ENCODE measurements at regions not wholly inside any gene's neighbourhood (a gene's known extent, or its start where the extent isn't known, plus 50 kb on each side); places are given as distances from the start of the nearest gene placed in this dataset.
"Not testable (repeated sequence)": the region's sequence is repeated elsewhere in the genome, so short reads cannot be mapped to it uniquely, and the experiment has no call there.

DNA sequence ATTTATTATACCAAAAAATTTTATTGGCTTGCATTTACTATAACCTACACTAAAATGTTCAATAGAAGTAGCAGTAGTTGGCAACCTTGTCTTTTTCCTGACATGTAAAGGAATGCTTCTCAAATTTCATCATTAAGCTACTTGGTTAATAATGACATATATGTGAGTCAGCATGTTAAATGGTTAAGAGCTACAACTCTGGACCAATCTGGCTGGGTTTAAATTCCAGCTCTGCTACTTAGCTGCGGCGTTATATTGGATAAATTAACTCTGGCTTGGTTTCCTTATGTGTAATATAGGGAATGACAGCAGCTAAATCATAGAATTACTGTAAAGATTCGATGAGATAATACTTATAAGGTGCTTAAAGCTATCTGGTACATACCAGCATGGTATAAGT lies 53.7 kb upstream of the OTOGL start:
- no peak for DNase-seq (ENCODE audit: low spot score)

DNA sequence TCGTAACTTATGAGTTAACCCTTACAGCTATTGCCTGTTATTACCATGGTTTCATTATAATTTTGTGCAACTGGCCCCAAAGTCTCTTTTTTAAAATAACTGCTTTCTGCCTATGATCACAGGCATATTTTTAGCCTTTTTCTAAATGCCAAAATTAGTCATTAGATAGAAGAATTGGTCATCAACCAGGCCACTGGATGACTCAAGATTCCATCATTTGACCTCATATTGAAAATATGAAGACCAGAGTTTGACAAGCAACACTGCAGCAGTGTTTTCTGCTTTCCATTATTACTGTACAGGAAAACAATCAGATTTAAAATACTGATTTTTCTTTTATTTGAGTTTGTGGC lies 54.7 kb upstream of the OTOGL start:
- no peak for DNase-seq (ENCODE audit: low spot score)

DNA sequence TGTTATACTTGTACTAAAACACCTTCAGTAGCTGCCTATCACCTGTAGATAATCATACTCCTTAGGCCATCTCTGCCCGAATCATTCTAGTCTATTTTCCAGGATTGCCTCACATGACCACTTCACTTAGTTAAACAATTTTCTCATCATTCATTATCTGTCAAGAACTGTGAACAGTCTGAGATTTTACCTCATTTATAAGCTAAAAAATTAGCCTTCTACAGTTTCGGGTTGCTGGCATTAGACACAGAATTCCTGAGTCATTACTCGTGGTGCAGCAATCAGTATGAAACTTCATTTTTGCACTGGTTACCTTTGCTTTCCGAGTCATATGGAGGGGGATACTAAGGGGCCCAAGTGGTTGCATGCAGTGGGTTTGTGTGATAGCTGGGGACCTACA lies 57.6 kb upstream of the OTOGL start:
- DNase-seq (ENCODE audit: low spot score), result no peak

DNA sequence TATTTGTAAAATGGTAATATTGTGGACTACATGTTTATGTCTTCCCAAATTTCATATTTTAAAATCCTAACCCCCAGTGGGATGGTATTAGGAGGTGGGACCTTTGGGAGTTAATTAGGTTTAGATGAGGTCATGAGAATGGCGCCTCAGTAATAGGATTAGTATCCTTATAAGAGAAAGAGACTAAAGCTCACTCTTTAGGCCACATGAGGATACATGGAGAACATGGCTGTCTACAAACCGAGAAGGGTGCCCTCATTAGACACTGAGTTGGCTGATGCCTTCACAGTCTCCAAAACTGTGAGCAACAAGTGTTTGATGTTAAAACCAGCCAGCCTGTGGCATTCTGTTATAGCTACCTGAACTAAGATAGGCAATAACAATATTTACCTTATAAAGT lies 58.3 kb upstream of the OTOGL start:
- DNase-seq (ENCODE audit: low spot score), result no peak

DNA sequence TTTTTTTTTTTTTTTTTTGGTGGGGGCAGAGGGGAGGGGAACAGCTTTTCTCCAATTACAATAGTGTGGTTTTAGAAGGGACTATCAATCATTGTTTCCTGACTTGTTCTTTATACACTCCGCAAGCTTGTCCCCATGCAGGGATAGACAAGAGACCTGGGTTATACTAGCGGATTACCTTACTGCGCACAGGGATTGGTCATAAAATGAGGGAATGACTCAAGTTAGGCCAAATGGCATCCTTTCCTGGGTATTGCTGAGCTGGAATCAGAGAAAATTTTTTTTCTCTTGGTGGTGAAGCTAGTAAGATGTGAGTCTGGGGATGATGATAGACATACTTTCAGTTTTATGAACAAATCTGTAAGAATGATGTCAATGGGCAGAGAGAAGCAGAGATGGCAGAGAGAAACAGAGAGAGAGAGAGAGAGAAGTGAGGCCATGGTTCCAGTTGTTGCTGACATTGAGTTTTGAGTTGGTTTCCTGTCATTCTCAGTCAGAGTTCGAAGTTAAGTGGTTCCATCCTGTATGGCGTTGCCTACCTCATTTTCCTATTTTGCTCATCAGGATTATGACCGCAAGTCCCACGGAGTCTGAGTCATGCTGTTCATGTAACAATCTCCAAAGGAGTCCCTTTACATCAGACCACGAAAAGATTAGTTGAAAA lies 59.1 kb upstream of the OTOGL start:
- DNase-seq (ENCODE audit: low spot score), result no peak

DNA sequence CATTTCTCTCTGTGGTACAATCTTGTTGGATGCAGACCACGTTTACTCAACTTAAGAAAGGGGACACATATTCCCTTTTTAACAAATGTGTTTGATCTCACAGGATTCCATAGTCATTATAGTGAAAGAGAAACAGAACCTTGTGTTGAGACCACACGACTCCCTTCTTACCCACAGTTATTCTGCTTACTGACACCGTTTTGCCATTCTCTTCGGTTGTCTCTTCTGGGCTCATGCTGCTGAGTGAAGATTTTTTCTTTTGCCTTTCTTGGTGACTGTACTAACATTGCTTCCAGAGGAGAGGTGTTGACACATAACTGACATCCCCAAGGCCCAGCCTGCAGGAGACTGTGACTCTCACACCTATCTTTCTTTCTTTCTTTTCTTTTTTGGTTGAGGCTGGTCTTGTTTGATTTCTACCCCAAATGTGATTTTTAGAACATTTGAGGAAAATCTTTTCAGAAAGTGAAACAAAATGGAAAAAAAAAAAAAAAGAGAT lies 61.2 kb upstream of the OTOGL start:
- DNase-seq (ENCODE audit: low spot score), result no peak

DNA sequence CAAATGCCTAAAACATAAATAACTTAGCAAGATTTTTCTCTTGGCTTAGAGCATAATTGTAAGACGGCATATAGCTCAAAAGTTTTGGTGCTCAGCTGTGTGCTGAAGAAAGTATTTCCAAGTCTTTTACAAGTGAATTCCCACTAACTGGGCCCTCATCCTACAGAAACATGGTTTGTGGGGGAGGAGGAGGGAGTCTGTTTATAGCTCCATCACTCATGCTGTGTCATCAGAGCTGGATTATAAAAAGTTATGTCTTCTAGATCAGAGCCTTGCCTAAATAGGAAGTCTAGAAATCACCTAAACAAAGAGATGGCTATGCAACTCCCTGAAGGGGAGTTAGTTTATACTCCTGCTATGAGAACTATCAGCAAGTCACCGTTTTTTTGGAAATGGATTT lies 65.9 kb upstream of the OTOGL start:
- no peak for DNase-seq (ENCODE audit: low spot score)

DNA sequence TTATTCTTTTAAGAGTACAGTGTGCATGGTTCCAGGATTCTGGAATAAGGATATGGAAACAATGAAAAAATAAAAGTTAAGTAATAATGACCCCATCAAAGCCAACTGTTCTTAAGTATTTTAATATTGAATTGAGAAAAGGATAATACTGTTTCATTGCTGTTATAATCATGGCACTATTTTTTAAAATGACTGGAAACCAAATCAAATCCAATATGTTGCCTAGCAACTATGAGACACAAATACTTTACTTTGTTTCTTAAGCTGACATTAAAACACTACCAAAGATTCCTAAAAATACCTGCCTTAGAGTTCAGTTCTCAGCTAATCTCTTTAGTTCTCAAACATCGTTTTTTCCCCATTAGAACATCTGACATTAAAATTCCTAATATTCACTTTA lies 66.4 kb upstream of the OTOGL start:
- DNase-seq (ENCODE audit: low spot score), result no peak

DNA sequence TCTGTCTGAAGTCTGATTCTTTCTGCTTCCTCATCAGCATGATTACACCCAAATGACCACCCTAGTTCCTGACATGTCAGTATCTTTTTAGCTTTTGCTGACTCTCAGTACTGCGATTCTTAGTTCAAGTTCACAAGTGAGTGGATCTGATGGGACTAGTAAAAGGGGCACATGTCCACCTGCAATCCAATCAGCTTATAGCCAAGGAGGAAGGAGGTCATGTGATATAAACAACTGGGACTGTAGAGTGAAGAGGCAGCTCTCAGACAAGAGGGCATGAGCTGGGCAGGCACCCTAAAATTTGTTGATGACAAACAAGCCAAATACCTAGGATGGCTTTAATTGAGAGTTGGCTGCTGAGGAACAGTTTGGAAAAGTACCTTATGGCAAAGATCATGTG lies 68.1 kb upstream of the OTOGL start:
- DNase-seq (ENCODE audit: low spot score), result no peak

DNA sequence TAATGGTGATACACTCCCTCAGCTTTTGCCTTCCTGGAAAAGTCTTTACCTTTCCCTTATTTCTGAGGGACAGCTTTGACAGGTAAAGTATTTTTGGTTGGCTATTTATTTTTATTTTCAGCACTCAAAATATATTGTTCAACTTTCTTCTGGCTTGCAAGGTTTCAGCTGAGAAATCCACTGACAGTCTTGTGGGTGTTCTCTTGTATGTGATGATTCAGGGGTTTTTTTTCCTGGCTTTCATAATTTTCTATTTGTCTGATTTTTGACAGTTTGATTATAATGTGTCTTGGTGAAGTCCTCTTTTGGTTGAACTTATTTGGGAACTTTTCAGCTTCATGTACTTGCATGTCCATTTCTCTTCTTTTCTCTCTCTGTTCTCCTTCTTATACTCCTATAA lies 73.7 kb upstream of the OTOGL start:
- no peak for DNase-seq (ENCODE audit: low spot score)

DNA sequence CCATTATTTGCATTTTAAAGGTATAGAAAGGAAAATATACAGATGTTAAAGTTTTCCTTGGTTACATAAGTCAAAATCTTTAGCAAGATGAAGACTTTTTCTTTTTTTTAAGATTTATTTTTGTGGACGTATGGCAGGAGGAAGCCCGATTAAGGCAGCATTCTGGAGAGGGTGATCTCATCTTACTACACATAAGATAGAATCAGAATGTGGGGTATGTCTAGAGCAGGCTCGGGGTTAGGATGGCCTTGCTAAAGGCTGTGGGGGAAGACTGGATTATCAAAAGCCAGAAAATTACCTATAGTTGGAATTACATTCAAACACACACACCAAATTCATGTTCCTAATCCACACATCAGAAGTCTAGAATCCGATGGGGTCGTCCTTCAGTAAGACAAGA lies 79.6 kb upstream of the OTOGL start:
- no peak for DNase-seq (ENCODE audit: low spot score)

DNA sequence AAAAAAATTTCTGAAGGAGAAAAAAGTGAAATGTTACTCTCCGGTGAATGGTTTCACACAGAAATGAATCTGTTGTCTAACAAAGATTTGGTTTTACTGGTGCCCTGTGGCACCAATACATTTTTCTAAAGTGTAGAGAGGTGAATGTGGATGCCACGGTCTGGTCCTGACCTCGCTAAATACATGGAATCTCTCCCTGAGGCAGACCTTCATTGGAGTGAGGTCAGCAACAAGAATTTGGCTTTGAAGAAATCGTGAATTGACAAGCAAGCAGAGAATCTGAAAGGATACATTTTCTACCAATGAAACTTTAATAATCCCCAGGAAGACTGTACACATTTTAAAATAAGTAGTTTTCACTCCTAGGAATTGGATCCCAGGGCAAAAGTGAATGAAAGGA lies 81.2 kb upstream of the OTOGL start:
- DNase-seq (ENCODE audit: low spot score), result no peak

DNA sequence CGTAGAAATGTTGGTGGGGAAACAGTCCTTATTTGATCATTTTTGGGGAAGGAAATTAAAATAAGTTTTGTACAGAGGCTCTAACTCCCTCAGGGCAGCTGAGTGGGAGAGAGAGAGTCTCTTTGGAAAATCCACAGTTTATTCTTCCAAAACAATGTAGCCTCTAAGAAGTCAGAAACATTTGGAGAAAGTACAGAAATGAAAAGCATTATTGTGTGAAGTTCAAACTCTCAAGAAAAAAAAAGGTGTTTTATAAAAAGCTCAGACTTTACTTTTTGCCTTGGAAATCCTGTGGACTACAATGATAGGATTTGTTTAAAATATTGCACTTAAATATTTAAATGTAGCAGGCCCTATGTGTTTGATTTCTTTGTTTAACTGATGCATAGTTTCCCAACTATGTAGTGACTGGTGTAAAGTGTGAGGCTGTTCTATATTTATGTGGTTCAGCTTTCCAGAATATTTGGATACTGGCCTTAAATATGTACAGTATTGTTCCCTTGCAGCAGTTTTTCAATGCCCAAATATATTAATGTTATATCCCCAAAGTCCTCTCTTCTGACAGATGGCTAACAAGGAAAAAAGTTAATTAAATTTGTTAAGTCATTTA lies 82.0 kb upstream of the OTOGL start:
- no peak for DNase-seq (ENCODE audit: low spot score)

DNA sequence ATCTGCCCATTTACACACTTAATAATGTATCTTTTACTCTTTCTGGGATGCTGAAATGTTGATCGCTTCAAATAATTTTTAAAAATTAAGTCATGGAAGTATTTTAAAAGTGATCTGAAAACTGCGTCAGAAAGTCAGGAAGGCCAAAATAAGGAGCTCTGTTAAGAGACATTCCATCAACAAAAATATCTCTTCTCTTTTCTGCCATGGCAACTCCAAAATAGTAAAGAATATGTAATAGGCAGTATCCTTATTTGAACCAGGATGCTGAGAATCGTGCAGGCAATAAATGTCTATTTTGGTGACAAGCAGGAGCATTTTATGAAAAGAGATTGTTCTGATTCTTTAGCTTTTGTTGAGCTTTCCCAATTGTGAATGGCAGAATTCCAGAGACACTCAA lies 81.8 kb upstream of the PPP1R12A start:
- no peak for DNase-seq (ENCODE audit: low spot score)

DNA sequence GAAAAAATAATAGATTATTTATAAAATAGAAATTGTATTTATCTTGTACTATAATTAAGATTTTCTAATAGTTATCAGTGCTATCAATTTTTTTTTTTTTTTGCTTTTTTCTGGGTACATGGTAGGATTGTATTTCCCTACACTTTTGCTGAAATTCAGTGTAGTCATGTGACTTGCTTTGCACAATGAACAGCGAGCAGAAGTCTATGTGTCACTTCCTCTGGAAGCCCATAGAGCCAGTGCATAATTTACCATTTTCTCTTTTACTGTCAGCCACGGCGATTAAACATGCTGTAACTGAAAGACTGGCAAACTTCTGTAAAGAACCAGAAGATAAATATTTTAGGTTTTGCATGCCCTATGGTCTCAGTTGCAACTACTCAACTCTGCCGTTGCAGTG lies 80.8 kb upstream of the PPP1R12A start:
- DNase-seq (ENCODE audit: low spot score), result no peak

DNA sequence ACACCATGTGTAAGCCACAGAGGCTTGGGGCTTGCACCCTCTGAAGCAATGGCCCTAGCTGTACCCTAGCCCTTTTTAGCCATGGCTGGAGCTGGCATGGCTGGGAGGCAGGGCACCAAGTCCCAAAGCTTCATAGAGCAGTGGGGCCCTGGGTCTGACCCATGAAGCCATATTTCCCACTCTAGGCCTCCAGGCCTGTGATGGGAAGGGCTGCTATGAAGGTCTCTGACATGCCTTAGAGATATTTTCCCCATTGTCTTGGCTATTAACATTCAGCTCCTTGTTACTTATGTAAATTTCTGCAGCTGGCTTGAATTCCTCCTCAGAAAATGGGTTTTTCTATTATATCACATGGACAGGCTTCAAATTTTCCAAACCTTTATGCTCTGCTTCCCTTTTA lies 68.8 kb upstream of the PPP1R12A start:
- not testable (repeated sequence) for DNase-seq (ENCODE audit: low spot score)

DNA sequence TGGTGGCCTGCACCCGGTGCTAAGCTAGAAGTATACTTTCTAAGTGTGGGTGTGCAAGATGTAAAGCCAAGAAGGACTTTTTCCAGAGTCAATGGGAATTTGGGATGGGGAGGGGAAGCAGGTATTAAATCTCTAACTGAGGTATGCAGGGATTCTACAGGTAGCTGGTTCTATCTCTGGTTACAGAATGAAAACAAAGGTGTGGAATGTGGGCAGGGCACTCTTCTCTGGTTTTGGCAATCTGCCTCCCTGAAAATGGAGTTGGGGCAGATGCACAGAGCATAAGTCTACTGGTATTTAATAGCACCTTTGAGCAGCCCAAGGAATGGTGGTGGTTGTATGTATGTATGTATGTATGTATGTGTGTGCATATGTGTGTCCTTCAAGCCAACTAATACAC lies 66.7 kb upstream of the PPP1R12A start:
- DNase-seq (ENCODE audit: low spot score), result no peak

DNA sequence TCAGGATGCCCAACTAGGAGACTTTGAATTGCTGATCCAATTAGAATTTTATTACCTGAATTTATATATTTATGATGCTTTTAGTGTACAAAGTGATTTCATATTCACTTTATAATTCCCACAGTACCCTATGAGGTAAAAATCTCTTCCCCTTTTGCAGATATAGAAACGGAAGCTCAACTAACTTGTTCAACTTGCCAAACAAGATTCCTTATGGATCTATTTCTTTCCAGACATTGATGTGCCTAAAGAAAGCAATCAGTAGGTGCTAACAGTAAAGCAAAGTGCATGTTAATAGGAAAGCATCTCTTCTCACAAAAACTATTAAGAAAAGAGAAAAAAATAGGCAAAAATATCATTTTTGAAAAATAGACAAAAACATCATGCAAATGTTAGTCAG lies 65.9 kb upstream of the PPP1R12A start:
- no peak for DNase-seq (ENCODE audit: low spot score)

DNA sequence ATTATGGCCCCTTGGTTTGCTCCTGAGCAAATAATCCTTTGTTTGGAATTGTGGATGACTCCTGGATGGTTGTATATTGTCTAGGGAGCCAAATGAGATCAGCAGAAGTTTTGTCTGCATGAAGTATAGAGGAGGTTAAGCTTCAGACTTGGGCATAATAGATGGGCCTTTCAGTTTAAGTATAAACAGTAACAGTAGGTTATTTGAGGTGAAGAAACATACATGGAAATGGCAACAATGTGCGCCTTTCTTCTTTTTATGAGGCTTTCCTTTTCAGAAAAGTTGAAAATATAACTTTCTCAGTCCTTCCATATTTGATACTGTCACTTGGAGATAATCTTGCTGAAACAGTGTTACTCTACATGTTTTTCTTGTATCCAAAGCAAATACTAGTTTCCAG lies 63.7 kb upstream of the PPP1R12A start:
- DNase-seq (ENCODE audit: low spot score), result no peak

DNA sequence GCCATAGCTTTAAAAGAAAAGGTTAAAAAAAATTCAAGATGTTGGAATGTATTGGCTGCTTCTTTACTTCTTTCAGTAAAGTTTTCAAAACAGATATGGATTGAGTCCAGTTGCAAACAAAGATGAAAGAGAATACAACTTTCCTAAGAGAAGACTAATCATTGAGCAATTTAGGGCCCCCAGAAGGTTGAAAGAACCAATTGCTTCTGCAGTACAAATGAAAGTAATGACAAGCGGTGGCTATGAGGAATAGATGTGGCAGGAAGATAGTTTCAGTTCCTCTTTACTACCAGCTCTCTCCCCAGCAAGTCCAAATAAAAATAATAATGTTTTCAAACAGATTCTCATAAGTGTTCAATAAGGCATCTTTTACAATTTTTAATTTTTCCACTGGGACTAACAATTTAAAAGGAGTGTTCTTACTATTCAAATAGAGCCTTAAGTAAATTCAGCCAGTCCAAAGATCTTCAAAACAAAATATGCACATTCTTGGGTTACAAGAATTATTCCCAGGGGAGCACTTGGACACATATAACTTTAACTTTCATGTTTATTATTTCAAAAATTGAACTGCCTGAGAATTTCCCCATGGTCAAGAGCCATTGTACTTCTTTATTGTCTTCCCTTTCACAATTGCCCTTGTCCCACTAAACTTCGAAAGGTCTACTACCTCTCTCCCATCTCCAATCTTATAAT lies 62.3 kb upstream of the PPP1R12A start:
- peak; percentile 49 for DNase-seq (ENCODE audit: low spot score)

DNA sequence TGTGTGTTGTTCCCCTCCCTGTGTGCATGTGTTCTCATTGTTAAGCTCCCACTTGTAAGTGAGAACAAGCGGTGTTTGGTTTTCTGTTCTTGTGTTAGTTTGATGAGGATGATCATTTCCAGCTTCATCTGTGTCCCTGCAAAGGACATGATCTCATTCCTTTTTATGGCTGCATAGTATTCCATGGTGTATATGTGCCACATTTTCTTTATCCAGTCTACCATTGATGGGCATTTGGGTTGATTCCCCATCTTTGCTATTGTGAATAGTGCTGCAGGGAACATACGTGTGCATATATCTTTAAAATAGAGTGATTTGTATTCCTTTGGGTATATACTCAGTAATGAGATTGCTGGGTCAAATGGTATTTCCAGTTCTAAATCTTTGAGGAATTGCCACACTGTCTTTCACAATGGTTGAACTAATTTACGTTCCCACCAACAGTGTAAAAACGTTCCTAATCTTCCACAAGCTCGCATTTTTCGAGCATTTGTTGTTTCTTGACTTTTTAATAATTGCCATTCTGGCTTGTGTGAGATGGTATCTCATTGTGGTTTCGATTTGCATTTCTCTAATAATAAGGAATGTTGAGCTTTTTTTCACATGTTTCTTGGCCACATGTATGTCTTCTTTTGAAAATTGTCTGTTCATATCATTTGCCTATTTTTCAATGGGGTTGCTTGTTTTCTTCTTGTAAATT lies 60.6 kb upstream of the PPP1R12A start:
- not testable (repeated sequence) for DNase-seq (ENCODE audit: low spot score)

DNA sequence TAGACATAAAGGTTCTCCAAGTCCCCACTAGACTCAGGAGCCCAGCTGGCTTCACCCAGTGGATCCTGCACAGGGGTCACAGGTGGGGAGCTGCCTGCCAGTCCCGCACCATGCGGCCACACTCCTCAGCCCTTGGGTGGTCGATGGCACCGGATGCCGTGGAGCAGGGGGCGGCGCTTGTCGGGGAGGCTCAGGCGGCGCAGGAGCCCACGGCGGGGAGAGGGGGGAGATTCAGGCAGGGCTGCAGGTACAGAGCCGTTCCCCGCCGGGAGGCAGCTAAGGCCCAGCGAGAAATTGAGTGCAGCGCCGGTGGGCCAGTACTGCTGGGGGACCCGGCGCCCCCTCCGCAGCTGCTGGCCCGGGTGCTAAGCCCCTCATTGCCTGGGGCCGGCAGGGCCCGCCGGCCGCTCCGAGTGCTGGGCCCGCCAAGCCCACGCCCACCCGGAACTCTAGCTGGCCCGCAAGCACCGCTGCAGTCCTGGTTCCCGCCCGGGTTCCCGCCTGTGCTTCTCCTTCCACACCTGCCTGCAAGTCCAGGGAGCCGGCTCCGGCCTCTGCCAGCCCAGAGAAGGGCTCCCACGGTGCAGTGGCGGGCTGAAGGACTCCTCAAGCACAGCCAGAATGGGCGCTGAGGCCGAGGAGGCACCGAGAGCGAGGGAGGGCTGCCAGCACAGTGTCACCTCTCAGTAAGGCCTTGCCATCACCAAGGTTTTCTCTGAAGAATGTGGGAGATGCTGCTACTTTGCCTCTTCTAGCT lies 58.4 kb upstream of the PPP1R12A start:
- DNase-seq (ENCODE audit: low spot score), result no peak
